ENCODE measurements at regions not wholly inside any gene's neighbourhood (a gene's known extent, or its start where the extent isn't known, plus 50 kb on each side); places are given as distances from the start of the nearest gene placed in this dataset.

GRCh38 chr19:27986299-27986698 lies 1226.7 kb downstream of the UQCRFS1 start:
- TF ChIP-seq POLR2A (IDR thresholded peaks at IDR 0.05) (no peak), CTCF (IDR thresholded peaks at IDR 0.05) (no peak)
